Activated B cell treated with CpG ODN at 0.5 μM for 24 hours (primary cell): ENCODE measurements at regions not wholly inside any gene's neighbourhood (a gene's known extent, or its start where the extent isn't known, plus 50 kb on each side); places are given as distances from the start of the nearest gene placed in this dataset.

Experiments
- ATAC-seq: fragments of 200-7000 bp; cut with Tn5 transposase; one replicate; pipeline ENCODE4 v1.10.0; 2021; ENCODE audit warnings: low read depth, mild to moderate bottlenecking, moderate library complexity
- CTCF ChIA-PET: fragments of 350-600 bp; sonication (Branson Sonifier 250); formaldehyde crosslinking; loops from one replicate; lab custom pipeline; 2021; ENCODE audit warnings: antibody characterized with exemption; lab: Charles Lee
- POLR2A ChIA-PET: fragments of 350-600 bp; sonication (Branson Sonifier 250); formaldehyde crosslinking; loops from one replicate; lab custom pipeline; 2021; ENCODE audit warnings: antibody characterized with exemption; lab: Charles Lee
- DNase-seq: peaks from one replicate; pipeline ENCODE4 v3.0.0; 2022
- H3K27ac Mint-ChIP-seq: one replicate; pipeline ENCODE4 v1.8.0; 2020; ENCODE audit warnings: mixed read lengths
- H3K27me3 Mint-ChIP-seq: one replicate; pipeline ENCODE4 v1.8.0; 2021; ENCODE audit warnings: mixed read lengths
- H3K36me3 Mint-ChIP-seq: one replicate; pipeline ENCODE4 v1.8.0; 2021; ENCODE audit warnings: low read depth, mixed read lengths
- H3K4me1 Mint-ChIP-seq: one replicate; pipeline ENCODE4 v1.8.0; 2021; ENCODE audit warnings: mixed read lengths
- H3K4me3 Mint-ChIP-seq: one replicate; pipeline ENCODE4 v1.8.0; 2020; ENCODE audit warnings: mild to moderate bottlenecking, mixed read lengths
- H3K9me3 Mint-ChIP-seq: one replicate; pipeline ENCODE4 v1.8.0; 2020; ENCODE audit warnings: mixed read lengths
- CTCF ChIP-seq: fragments of 200-600 bp; IDR thresholded peaks from one replicate; pipeline ENCODE4 v1.8.0; 2022; ENCODE audit warnings: antibody characterized with exemption, mild to moderate bottlenecking
- intact Hi-C: fragments of 100-400 bp; cut with micrococcal nuclease; formaldehyde crosslinking; loops from one replicate; pipeline ENCODE4 v1.15.1; 2024

- Mint-ChIP-seq H3K9me3 (no peaks in the 10 kb centered on the region), H3K4me3 (no peak overlapping the region), H3K36me3 (no peaks in the 10 kb centered on the region), H3K4me1 (no peaks in the 10 kb centered on the region), H3K27me3 (no peaks in the 10 kb centered on the region), H3K27ac (no peak overlapping the region)
- DNase-seq (no peak), ATAC-seq (no peak)
- no peak for TF ChIP-seq CTCF
- CTCF ChIA-PET = no interaction called here
- intact Hi-C loops = no loop called here
- POLR2A ChIA-PET = no interaction called here
Observed at GRCh38 chr2:143968860-143969259, 551.1 kb downstream of the ZEB2 start.

- no peaks in the 10 kb centered on the region for H3K4me1 Mint-ChIP-seq
- intact Hi-C loops = no loop called here
- no peak for DNase-seq
- H3K4me3 Mint-ChIP-seq = no peak overlapping the region
- TF ChIP-seq CTCF = no peak
- no peaks in the 10 kb centered on the region for H3K27me3 Mint-ChIP-seq
- POLR2A ChIA-PET = no interaction called here
- H3K36me3 Mint-ChIP-seq = no peaks in the 10 kb centered on the region
- no peak for ATAC-seq
- CTCF ChIA-PET = no interaction called here
- H3K27ac Mint-ChIP-seq = no peak overlapping the region
- H3K9me3 Mint-ChIP-seq = no peaks in the 10 kb centered on the region
Observed at GRCh38 chr2:143968360-143968759, 551.6 kb downstream of the ZEB2 start.

GRCh38 chr2:143965493-143966164 is 554.3 kb downstream of the ZEB2 start:
- DNase-seq = no peak
- H3K36me3 Mint-ChIP-seq = no peaks in the 10 kb centered on the region
- intact Hi-C loops = no loop called here
- TF ChIP-seq CTCF = no peak
- no peak for ATAC-seq
- H3K27ac Mint-ChIP-seq = no peak overlapping the region
- no peaks in the 10 kb centered on the region for H3K9me3 Mint-ChIP-seq
- no peaks in the 10 kb centered on the region for H3K4me1 Mint-ChIP-seq
- POLR2A ChIA-PET = no interaction called here
- no peaks in the 10 kb centered on the region for H3K27me3 Mint-ChIP-seq
- CTCF ChIA-PET = no interaction called here
- no peak overlapping the region for H3K4me3 Mint-ChIP-seq

GRCh38 chr2:143964891-143965290 is 555.0 kb downstream of the ZEB2 start:
- intact Hi-C loops = no loop called here
- H3K9me3 Mint-ChIP-seq = no peaks in the 10 kb centered on the region
- no peak overlapping the region for H3K4me3 Mint-ChIP-seq
- no peaks in the 10 kb centered on the region for H3K36me3 Mint-ChIP-seq
- no peaks in the 10 kb centered on the region for H3K4me1 Mint-ChIP-seq
- no peak overlapping the region for H3K27ac Mint-ChIP-seq
- CTCF ChIA-PET = no interaction called here
- POLR2A ChIA-PET = no interaction called here
- DNase-seq (no peak), ATAC-seq (no peak)
- no peak for TF ChIP-seq CTCF
- H3K27me3 Mint-ChIP-seq = no peaks in the 10 kb centered on the region

GRCh38 chr2:143960177-143960576 is 559.7 kb downstream of the ZEB2 start:
- DNase-seq = no peak
- no peak overlapping the region for H3K4me3 Mint-ChIP-seq
- POLR2A ChIA-PET = no interaction called here
- TF ChIP-seq CTCF = no peak
- intact Hi-C loops = no loop called here
- no peak overlapping the region for H3K27ac Mint-ChIP-seq
- no peaks in the 10 kb centered on the region for H3K27me3 Mint-ChIP-seq
- no peaks in the 10 kb centered on the region for H3K4me1 Mint-ChIP-seq
- H3K9me3 Mint-ChIP-seq = no peaks in the 10 kb centered on the region
- H3K36me3 Mint-ChIP-seq = peaks cover 1% of the 10 kb centered on the region
- no peak for ATAC-seq
- CTCF ChIA-PET = interaction anchor here (0.6 kb wide), 1 partner anchor 12 kb away, joined by 3 read pairs; no protein-coding TSS in a partner anchor
